ENCODE measurements at regions not wholly inside any gene's neighbourhood (a gene's known extent, or its start where the extent isn't known, plus 50 kb on each side); places are given as distances from the start of the nearest gene placed in this dataset.

DNA sequence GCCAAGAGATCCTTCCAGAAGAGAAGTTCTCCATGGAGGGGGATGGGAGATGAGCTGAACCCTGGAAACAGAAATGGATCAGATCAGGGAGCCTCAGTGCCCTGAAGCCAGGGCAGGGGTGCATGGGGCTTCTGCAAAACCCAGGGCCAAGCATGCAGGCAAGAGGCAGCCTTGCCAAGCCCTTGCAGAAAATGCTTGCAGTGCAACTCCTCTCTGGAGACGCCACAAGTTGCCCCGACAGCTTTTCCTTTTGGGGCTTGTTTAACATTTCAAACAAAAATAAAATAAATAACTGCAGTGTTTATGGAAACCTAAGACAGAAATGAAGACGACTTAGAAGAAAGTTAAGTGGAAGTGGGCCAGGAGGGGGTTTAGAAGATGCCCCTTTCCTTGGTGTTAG lies 177.5 kb upstream of the TNP1 start:
- no peak overlapping the region for H2AFZ ChIP-seq
- no peaks in the 10 kb centered on the region for H4K20me1 ChIP-seq (replicated peaks; ENCODE audit: insufficient read depth)
- no peaks in the 10 kb centered on the region for H3K36me3 Mint-ChIP-seq (ENCODE audit: low read depth)
- H3K4me2 ChIP-seq, result no peak overlapping the region
- no peaks in the 10 kb centered on the region for H3K36me3 ChIP-seq (ENCODE audit: insufficient read depth)
- no peak overlapping the region for H3K27ac ChIP-seq (ENCODE audit: low read depth)
- no peaks in the 10 kb centered on the region for H3K4me1 ChIP-seq (ENCODE audit: insufficient read depth)
- peaks cover 3% of the 10 kb centered on the region for H3K27me3 Mint-ChIP-seq (ENCODE audit: insufficient read depth, low read depth, poor library complexity)
- H3K4me3 ChIP-seq, result no peak overlapping the region
- ATAC-seq (no peak), DNase-seq (ENCODE audit: low spot score) (no peak)
- H3K27me3 ChIP-seq (ENCODE audit: insufficient read depth), result no peaks in the 10 kb centered on the region
- no peaks in the 10 kb centered on the region for H3F3A ChIP-seq (replicated peaks; ENCODE audit: low read depth)
- TF ChIP-seq POLR2AphosphoS5 (IDR thresholded peaks at IDR 0.05; ENCODE audit: low read depth) (no peak), NANOG (IDR thresholded peaks at IDR 0.05; ENCODE audit: borderline replicate concordance) (no peak), ETS1 (IDR thresholded peaks at IDR 0.05) (no peak)
- TF ChIP-seq, protein P1, sequence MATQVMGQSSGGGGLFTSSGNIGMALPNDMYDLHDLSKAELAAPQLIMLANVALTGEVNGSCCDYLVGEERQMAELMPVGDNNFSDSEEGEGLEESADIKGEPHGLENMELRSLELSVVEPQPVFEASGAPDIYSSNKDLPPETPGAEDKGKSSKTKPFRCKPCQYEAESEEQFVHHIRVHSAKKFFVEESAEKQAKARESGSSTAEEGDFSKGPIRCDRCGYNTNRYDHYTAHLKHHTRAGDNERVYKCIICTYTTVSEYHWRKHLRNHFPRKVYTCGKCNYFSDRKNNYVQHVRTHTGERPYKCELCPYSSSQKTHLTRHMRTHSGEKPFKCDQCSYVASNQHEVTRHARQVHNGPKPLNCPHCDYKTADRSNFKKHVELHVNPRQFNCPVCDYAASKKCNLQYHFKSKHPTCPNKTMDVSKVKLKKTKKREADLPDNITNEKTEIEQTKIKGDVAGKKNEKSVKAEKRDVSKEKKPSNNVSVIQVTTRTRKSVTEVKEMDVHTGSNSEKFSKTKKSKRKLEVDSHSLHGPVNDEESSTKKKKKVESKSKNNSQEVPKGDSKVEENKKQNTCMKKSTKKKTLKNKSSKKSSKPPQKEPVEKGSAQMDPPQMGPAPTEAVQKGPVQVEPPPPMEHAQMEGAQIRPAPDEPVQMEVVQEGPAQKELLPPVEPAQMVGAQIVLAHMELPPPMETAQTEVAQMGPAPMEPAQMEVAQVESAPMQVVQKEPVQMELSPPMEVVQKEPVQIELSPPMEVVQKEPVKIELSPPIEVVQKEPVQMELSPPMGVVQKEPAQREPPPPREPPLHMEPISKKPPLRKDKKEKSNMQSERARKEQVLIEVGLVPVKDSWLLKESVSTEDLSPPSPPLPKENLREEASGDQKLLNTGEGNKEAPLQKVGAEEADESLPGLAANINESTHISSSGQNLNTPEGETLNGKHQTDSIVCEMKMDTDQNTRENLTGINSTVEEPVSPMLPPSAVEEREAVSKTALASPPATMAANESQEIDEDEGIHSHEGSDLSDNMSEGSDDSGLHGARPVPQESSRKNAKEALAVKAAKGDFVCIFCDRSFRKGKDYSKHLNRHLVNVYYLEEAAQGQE (IDR thresholded peaks at IDR 0.05; ENCODE audit: unreplicated experiment), result no peak
- TF ChIP-seq, protein P2, sequence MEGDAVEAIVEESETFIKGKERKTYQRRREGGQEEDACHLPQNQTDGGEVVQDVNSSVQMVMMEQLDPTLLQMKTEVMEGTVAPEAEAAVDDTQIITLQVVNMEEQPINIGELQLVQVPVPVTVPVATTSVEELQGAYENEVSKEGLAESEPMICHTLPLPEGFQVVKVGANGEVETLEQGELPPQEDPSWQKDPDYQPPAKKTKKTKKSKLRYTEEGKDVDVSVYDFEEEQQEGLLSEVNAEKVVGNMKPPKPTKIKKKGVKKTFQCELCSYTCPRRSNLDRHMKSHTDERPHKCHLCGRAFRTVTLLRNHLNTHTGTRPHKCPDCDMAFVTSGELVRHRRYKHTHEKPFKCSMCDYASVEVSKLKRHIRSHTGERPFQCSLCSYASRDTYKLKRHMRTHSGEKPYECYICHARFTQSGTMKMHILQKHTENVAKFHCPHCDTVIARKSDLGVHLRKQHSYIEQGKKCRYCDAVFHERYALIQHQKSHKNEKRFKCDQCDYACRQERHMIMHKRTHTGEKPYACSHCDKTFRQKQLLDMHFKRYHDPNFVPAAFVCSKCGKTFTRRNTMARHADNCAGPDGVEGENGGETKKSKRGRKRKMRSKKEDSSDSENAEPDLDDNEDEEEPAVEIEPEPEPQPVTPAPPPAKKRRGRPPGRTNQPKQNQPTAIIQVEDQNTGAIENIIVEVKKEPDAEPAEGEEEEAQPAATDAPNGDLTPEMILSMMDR (conservative IDR thresholded peaks at IDR 0.05; ENCODE audit: low read depth in 2 of 2), result no peak
- H3K4me3 Mint-ChIP-seq, result no peak overlapping the region
- H3K79me2 ChIP-seq (replicated peaks; ENCODE audit: insufficient read depth), result no peaks in the 10 kb centered on the region
- H3K9me2 ChIP-seq (ENCODE audit: insufficient read depth), result peaks cover 8% of the 10 kb centered on the region
- H3K4me1 Mint-ChIP-seq, result no peaks in the 10 kb centered on the region; the same call in 2 of the 3 replicates
- no peak overlapping the region for H3K27ac Mint-ChIP-seq
- no peaks in the 10 kb centered on the region; the same call in 2 of the 3 replicates for H3K9me3 Mint-ChIP-seq

DNA sequence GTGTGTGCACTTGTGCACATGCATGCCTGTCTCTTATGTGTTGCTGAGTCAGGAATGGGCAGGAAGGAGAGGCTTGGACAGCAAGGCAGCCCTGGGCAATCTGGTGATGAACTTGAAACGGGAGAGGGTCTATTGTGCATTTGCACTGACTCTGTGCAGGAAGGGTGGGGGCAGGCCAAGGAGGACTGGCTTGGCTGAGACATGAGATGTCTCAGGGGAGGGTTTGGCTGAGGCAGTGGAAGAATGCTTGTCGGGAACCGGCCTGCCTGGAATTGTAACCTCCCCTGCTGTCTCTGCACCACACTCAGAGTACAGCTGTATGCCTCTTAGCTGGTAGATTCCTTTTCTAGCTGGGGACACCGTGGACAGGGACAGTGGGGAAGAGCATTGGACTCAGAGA lies 176.1 kb upstream of the TNP1 start:
- Histone ChIP-seq H3K79me2 (replicated peaks; ENCODE audit: insufficient read depth) (no peaks in the 10 kb centered on the region), H3K36me3 (ENCODE audit: insufficient read depth) (no peaks in the 10 kb centered on the region), H4K20me1 (replicated peaks; ENCODE audit: insufficient read depth) (no peaks in the 10 kb centered on the region), H3K4me1 (ENCODE audit: insufficient read depth) (no peaks in the 10 kb centered on the region), H3K4me2 (no peak overlapping the region), H3K9me2 (ENCODE audit: insufficient read depth) (peaks cover 8% of the 10 kb centered on the region), H2AFZ (no peak overlapping the region), H3F3A (replicated peaks; ENCODE audit: low read depth) (no peaks in the 10 kb centered on the region), H3K4me3 (no peak overlapping the region), H3K27ac (ENCODE audit: low read depth) (no peak overlapping the region), H3K27me3 (ENCODE audit: insufficient read depth) (no peaks in the 10 kb centered on the region)
- Mint-ChIP-seq H3K4me1 (no peaks in the 10 kb centered on the region; the same call in 2 of the 3 replicates), H3K27me3 (ENCODE audit: insufficient read depth, low read depth, poor library complexity) (no peaks in the 10 kb centered on the region), H3K36me3 (ENCODE audit: low read depth) (no peaks in the 10 kb centered on the region), H3K27ac (no peak overlapping the region), H3K9me3 (no peaks in the 10 kb centered on the region), H3K4me3 (no peak overlapping the region)
- ATAC-seq, result no peak
- no peak for DNase-seq (ENCODE audit: low spot score)
- TF ChIP-seq EZH2phosphoT487 (IDR thresholded peaks at IDR 0.05; ENCODE audit: unreplicated experiment) (no peak), ETS1 (IDR thresholded peaks at IDR 0.05) (no peak), EZH2 (IDR thresholded peaks at IDR 0.05; ENCODE audit: low read depth, unreplicated experiment) (no peak), NANOG (IDR thresholded peaks at IDR 0.05; ENCODE audit: borderline replicate concordance) (no peak), JUNB (IDR thresholded peaks at IDR 0.05; ENCODE audit: unreplicated experiment) (no peak)
